NOMO-1 treated with dmso at 0.1 percent for 144 hours (cell line): ENCODE measurements at regions not wholly inside any gene's neighbourhood (a gene's known extent, or its start where the extent isn't known, plus 50 kb on each side); places are given as distances from the start of the nearest gene placed in this dataset.

Experiments
- DNase-seq: peaks from one replicate; lab custom pipeline; 2025; ENCODE audit not compliant: unreplicated experiment; lab: John Stamatoyannopoulos, UW

GRCh38 chr12:28933176-28933575 is 215.9 kb upstream of the FAR2 start:
- DNase-seq = no peak

GRCh38 chr12:28933864-28934527 is 215.1 kb upstream of the FAR2 start:
- DNase-seq = no peak

- DNase-seq = no peak
Measured at GRCh38 chr12:28936221-28936620, 212.9 kb upstream of the FAR2 start.

GRCh38 chr12:28936711-28937110 is 212.4 kb upstream of the FAR2 start:
- DNase-seq = no peak

- DNase-seq = no peak
Measured at GRCh38 chr12:28937196-28937595, 211.9 kb upstream of the FAR2 start.

- DNase-seq = no peak
Measured at GRCh38 chr12:28938056-28938455, 211.0 kb upstream of the FAR2 start.

- no peak for DNase-seq
Measured at GRCh38 chr12:28938581-28939235, 210.4 kb upstream of the FAR2 start.

- no peak for DNase-seq
Measured at GRCh38 chr12:28939427-28939826, 209.7 kb upstream of the FAR2 start.

GRCh38 chr12:28941248-28941647 is 207.8 kb upstream of the FAR2 start:
- no peak for DNase-seq

GRCh38 chr12:28946361-28946760 is 202.7 kb upstream of the FAR2 start:
- DNase-seq = no peak

- DNase-seq = no peak
Measured at GRCh38 chr12:28948685-28949084, 200.4 kb upstream of the FAR2 start.

GRCh38 chr12:28949184-28949583 is 199.9 kb upstream of the FAR2 start:
- DNase-seq = no peak

GRCh38 chr12:28950049-28950448 is 199.0 kb upstream of the FAR2 start:
- DNase-seq = no peak

- DNase-seq = no peak
Measured at GRCh38 chr12:28951935-28952334, 197.1 kb upstream of the FAR2 start.

GRCh38 chr12:28954333-28954732 is 194.7 kb upstream of the FAR2 start:
- DNase-seq = no peak

- no peak for DNase-seq
Measured at GRCh38 chr12:28955491-28955890, 193.6 kb upstream of the FAR2 start.

- no peak for DNase-seq
Measured at GRCh38 chr12:28955931-28956330, 193.1 kb upstream of the FAR2 start.

- DNase-seq = no peak
Measured at GRCh38 chr12:28958553-28959195, 190.4 kb upstream of the FAR2 start.

- no peak for DNase-seq
Measured at GRCh38 chr12:28961948-28962384, 187.1 kb upstream of the FAR2 start.

GRCh38 chr12:28963554-28963953 is 185.5 kb upstream of the FAR2 start:
- no peak for DNase-seq

- no peak for DNase-seq
Measured at GRCh38 chr12:28966046-28966780, 182.9 kb upstream of the FAR2 start.

GRCh38 chr12:28967426-28967825 is 181.7 kb upstream of the FAR2 start:
- no peak for DNase-seq
